ENCODE measurements at regions not wholly inside any gene's neighbourhood (a gene's known extent, or its start where the extent isn't known, plus 50 kb on each side); places are given as distances from the start of the nearest gene placed in this dataset.

DNA sequence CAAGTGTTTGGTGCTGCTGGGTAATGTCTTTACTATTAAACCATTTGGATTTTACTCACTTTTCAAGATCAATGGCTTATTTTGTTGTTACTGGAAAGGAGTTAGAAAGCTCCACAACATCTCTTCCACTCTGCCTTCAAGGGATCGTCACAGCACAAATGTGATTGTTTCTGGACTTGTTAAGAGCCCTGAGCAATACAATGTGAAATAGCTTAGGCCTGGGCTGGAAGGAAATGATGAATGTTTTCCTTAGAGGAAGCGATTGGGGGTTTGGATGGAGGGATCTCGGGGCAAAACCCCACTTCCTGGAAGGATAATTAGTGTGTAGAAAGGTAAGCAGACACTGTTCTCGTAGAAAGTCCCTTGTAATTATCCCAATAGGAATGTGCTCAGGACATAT lies 59.3 kb upstream of the MYO10 start:
- intact Hi-C loops (cut with micrococcal nuclease), result no loop called here
- H3K4me1 Mint-ChIP-seq (ENCODE audit: low read depth), result peaks cover 2% of the 10 kb centered on the region
- ChIA-PET POLR2A (no interaction called here), CTCF (no interaction called here)
- H3K36me3 Mint-ChIP-seq (ENCODE audit: low read depth), result no peaks in the 10 kb centered on the region
- H3K27me3 Mint-ChIP-seq, result peaks cover 3% of the 10 kb centered on the region
- DNase-seq (no peak), ATAC-seq (no peak)
- TF ChIP-seq, protein P1, sequence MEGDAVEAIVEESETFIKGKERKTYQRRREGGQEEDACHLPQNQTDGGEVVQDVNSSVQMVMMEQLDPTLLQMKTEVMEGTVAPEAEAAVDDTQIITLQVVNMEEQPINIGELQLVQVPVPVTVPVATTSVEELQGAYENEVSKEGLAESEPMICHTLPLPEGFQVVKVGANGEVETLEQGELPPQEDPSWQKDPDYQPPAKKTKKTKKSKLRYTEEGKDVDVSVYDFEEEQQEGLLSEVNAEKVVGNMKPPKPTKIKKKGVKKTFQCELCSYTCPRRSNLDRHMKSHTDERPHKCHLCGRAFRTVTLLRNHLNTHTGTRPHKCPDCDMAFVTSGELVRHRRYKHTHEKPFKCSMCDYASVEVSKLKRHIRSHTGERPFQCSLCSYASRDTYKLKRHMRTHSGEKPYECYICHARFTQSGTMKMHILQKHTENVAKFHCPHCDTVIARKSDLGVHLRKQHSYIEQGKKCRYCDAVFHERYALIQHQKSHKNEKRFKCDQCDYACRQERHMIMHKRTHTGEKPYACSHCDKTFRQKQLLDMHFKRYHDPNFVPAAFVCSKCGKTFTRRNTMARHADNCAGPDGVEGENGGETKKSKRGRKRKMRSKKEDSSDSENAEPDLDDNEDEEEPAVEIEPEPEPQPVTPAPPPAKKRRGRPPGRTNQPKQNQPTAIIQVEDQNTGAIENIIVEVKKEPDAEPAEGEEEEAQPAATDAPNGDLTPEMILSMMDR (IDR thresholded peaks at IDR 0.05), result no peak
- H3K27ac Mint-ChIP-seq, result no peak overlapping the region
- H3K9me3 Mint-ChIP-seq, result peaks cover 2% of the 10 kb centered on the region
- no peak overlapping the region for H3K4me3 Mint-ChIP-seq

DNA sequence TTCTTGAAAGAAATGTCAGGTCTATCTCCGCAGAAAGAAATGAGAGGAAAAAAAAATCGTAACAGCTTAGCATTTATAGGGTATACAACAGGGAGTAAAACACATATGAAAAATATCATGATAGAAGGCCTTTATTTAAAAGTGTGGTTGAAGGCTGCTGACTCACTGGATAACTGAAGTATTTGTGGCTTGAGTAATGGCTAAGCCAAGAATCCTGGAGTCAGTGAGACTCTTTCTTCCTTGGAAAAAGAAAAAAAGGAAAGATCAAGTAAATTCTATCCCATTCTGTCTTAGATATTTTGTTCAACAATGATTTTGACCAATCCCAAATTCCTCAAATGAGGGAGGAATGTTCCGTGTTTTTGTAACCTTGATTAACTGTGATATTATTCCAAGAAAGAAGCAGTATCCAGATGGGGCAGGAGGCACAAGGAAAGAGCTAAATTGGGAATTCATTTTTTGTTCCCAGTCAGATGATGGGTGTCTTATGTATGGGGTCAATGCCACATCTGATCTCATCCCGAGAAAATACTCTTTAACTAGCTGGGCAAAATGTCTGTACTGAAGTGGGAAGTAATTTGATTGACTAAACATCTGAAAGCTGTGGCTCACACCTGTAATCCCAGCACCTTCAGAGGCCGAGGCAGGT lies 64.3 kb upstream of the MYO10 start:
- TF ChIP-seq, protein P1 (IDR thresholded peaks at IDR 0.05), result no peak
- ChIA-PET POLR2A (no interaction called here), CTCF (no interaction called here)
- ATAC-seq, result no peak
- intact Hi-C loops (cut with micrococcal nuclease), result no loop called here
- no peaks in the 10 kb centered on the region for H3K27me3 Mint-ChIP-seq
- H3K4me3 Mint-ChIP-seq, result no peak overlapping the region
- no peak for DNase-seq
- no peaks in the 10 kb centered on the region for H3K36me3 Mint-ChIP-seq (ENCODE audit: low read depth)
- no peaks in the 10 kb centered on the region for H3K4me1 Mint-ChIP-seq (ENCODE audit: low read depth)
- peaks cover 2% of the 10 kb centered on the region for H3K9me3 Mint-ChIP-seq
- no peak overlapping the region for H3K27ac Mint-ChIP-seq

DNA sequence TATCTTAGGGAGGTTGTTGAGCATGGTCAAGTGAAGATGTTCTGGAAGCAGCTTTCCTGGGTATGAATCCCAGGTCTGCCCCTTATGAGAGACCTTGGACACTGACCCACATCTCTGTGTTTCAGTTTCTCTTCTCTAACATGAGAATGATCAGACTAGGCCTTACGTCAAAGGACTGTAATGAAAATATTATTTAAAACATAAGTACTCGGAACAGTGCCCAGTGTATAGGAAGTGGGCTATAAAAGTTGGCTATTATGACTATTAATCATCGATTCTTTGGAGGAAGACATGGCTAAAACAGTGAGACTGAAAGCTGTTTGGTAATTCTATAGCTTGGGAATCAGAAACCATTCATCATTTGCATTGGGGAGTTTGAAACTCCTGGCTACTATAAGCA lies 65.3 kb upstream of the MYO10 start:
- TF ChIP-seq, protein P1 (IDR thresholded peaks at IDR 0.05), result no peak
- Mint-ChIP-seq H3K27me3 (no peaks in the 10 kb centered on the region), H3K4me3 (no peak overlapping the region), H3K27ac (no peak overlapping the region), H3K4me1 (ENCODE audit: low read depth) (no peaks in the 10 kb centered on the region), H3K9me3 (peaks cover 2% of the 10 kb centered on the region), H3K36me3 (ENCODE audit: low read depth) (no peaks in the 10 kb centered on the region)
- ChIA-PET CTCF (no interaction called here), POLR2A (no interaction called here)
- DNase-seq (no peak), ATAC-seq (no peak)
- intact Hi-C loops (cut with micrococcal nuclease), result no loop called here

DNA sequence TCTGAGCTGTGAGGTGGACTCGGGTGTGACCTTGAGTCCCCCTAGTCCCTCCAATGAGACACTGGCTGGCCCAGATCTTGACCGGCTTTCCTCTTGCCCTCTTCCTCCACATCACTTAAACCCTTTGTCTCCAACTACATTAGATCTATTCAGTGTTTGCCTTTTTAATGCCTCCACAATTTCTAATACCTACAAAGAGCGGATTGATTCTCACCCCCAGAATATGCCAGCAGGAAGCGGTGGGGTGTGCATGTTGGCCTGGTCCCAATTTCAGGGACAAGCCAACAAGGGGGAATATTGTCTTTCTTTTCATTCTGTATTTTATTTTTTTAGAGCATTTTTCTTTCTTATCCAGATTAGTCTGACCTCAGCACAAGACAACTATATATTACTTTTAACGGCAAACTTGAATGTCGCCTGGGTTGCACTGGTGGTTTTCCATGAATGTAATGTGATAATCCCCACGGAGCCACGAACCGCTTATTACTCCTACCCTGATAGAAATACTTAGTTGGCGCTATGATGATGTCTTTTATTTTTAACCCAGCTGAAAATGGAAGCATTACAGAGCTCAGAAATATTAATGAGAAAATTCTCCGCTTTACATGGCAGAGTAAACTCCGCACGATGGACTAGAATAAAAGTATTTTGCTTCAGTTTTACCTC lies 68.5 kb upstream of the MYO10 start:
- H3K9me3 Mint-ChIP-seq, result peaks cover 2% of the 10 kb centered on the region
- POLR2A ChIA-PET, result no interaction called here
- CTCF ChIA-PET, result no interaction called here
- TF ChIP-seq, protein P1 (IDR thresholded peaks at IDR 0.05), result no peak
- intact Hi-C loops (cut with micrococcal nuclease), result no loop called here
- H3K36me3 Mint-ChIP-seq (ENCODE audit: low read depth), result no peaks in the 10 kb centered on the region
- DNase-seq (no peak), ATAC-seq (no peak)
- no peak overlapping the region for H3K4me3 Mint-ChIP-seq
- H3K4me1 Mint-ChIP-seq (ENCODE audit: low read depth), result no peaks in the 10 kb centered on the region
- no peak overlapping the region for H3K27ac Mint-ChIP-seq
- H3K27me3 Mint-ChIP-seq, result no peaks in the 10 kb centered on the region

DNA sequence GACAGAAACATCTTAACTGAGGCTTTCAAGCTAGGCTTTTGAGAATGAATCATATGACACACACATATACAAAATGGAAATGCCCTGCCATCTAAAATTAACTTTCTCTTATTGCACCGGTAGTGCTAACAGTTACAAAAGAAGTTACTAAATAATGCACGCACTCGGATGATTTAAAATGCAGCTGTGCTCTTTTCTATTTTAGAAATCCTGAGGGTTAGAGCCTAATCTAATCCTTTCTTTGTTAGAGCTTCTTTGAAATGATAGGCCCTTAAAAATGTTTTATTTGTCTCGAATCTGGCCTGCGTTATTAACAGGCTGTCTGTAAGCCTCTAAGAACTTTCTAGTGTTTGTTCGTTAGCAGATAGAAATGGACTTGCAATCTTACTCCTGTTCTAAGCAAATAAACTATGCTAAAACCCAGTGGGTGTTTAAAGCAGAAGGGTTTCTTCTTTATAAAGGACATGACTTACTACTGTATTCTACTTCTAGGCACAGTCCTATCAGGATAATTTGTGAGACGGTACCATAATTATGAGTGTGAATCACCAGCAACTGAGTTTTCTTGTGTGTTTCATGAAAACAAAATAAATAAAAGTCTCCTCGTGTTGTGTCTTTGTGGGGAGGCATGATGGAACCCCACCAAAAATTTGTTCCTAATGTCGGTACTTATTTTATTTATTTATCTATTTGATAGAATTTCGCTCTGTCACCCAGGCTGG lies 69.2 kb upstream of the MYO10 start:
- ATAC-seq (no peak), DNase-seq (no peak)
- TF ChIP-seq, protein P1 (IDR thresholded peaks at IDR 0.05), result no peak
- ChIA-PET POLR2A (no interaction called here), CTCF (no interaction called here)
- peaks cover under 1% of the 10 kb centered on the region for H3K9me3 Mint-ChIP-seq
- H3K27ac Mint-ChIP-seq, result no peak overlapping the region
- H3K4me1 Mint-ChIP-seq (ENCODE audit: low read depth), result no peaks in the 10 kb centered on the region
- no peak overlapping the region for H3K4me3 Mint-ChIP-seq
- H3K27me3 Mint-ChIP-seq, result no peaks in the 10 kb centered on the region
- intact Hi-C loops (cut with micrococcal nuclease), result no loop called here
- no peaks in the 10 kb centered on the region for H3K36me3 Mint-ChIP-seq (ENCODE audit: low read depth)

Data from activated CD8-positive, alpha-beta T cell treated with anti-CD3 and anti-CD28 coated beads for 36 hours (primary cell).